ENCODE measurements at regions not wholly inside any gene's neighbourhood (a gene's known extent, or its start where the extent isn't known, plus 50 kb on each side); places are given as distances from the start of the nearest gene placed in this dataset.

- no peak overlapping the region for H2BK5ac ChIP-seq (ENCODE audit: low read length)
- peaks cover 2 to 7% of the 10 kb centered on the region in 2 donors for H3K4me1 ChIP-seq (ENCODE audit: control insufficient read depth in 2 of 2, insufficient read depth in 1 of 2, low read depth in 1 of 2, low read length in 2 of 2)
- H3K23ac ChIP-seq (ENCODE audit: low read depth, low read length, poor library complexity): no peak overlapping the region
- WGBS, 2 donors (ENCODE audit: extremely low coverage in 2 of 2, insufficient read length in 2 of 2, insufficient replicate concordance in 1 of 2): no CpG with 5 or more reads among the region's 1 CpG
- H4K91ac ChIP-seq (ENCODE audit: low read depth, low read length, poor library complexity): no peak overlapping the region
- H3K27ac ChIP-seq (replicated peaks; ENCODE audit: low read length): no peak overlapping the region
- H3K4me3 ChIP-seq (ENCODE audit: low read length in 2 of 2): no peak overlapping the region
- no peak overlapping the region for H2BK120ac ChIP-seq (ENCODE audit: low read depth, low read length)
- H3K14ac ChIP-seq (ENCODE audit: low read length): no peak overlapping the region
- no peak overlapping the region for H2BK15ac ChIP-seq (ENCODE audit: low read length)
- no peak overlapping the region for H3K18ac ChIP-seq (ENCODE audit: low read length)
- H4K8ac ChIP-seq (ENCODE audit: low read depth, low read length): no peak overlapping the region
- DNase-seq (ENCODE audit: low spot score): no peak
- no peaks in the 10 kb centered on the region for H3K79me1 ChIP-seq (ENCODE audit: low read depth, low read length)
- no peaks in the 10 kb centered on the region for H3K9me3 ChIP-seq (replicated peaks in 1 of 2; ENCODE audit: control insufficient read depth in 2 of 2, insufficient read depth in 1 of 2, low read depth in 1 of 2, low read length in 2 of 2)
- no peaks in the 10 kb centered on the region for H3K36me3 ChIP-seq (replicated peaks in 1 of 2; ENCODE audit: control insufficient read depth in 2 of 2, insufficient read depth in 2 of 2, low read length in 2 of 2)
- no peak overlapping the region for H3K9ac ChIP-seq (ENCODE audit: low read depth, low read length, poor library complexity)
- H2AFZ ChIP-seq (ENCODE audit: low read length): no peak overlapping the region
- no peak overlapping the region for H2BK12ac ChIP-seq (ENCODE audit: low read length)
- H3K27me3 ChIP-seq (ENCODE audit: control insufficient read depth in 3 of 3, insufficient read depth in 3 of 3, low read depth in 1 of 3, low read length in 3 of 3): no peaks in the 10 kb centered on the region
- no peak overlapping the region for H3K4me2 ChIP-seq (ENCODE audit: insufficient read depth, low read length, poor library complexity, severe bottlenecking)
- H2AK5ac ChIP-seq (ENCODE audit: low read depth, low read length): no peak overlapping the region
- H3K4ac ChIP-seq (ENCODE audit: low read length): no peak overlapping the region
Measured at GRCh38 chr10:31152421-31153135, 120.9 kb upstream of the ZNF438 start.

- H4K8ac ChIP-seq (ENCODE audit: low read depth, low read length): no peak overlapping the region
- peaks cover 2 to 10% of the 10 kb centered on the region in 2 donors for H3K4me1 ChIP-seq (ENCODE audit: control insufficient read depth in 2 of 2, insufficient read depth in 1 of 2, low read depth in 1 of 2, low read length in 2 of 2)
- H3K23ac ChIP-seq (ENCODE audit: low read depth, low read length, poor library complexity): no peak overlapping the region
- no peak overlapping the region for H2BK120ac ChIP-seq (ENCODE audit: low read depth, low read length)
- no peak overlapping the region for H3K4me3 ChIP-seq (ENCODE audit: low read length in 2 of 2)
- no peak overlapping the region for H2AK5ac ChIP-seq (ENCODE audit: low read depth, low read length)
- no peak for DNase-seq (ENCODE audit: low spot score)
- no peak overlapping the region for H2AFZ ChIP-seq (ENCODE audit: low read length)
- H3K14ac ChIP-seq (ENCODE audit: low read length): no peak overlapping the region
- no peak overlapping the region for H2BK5ac ChIP-seq (ENCODE audit: low read length)
- H3K9me3 ChIP-seq (replicated peaks in 1 of 2; ENCODE audit: control insufficient read depth in 2 of 2, insufficient read depth in 1 of 2, low read depth in 1 of 2, low read length in 2 of 2): no peaks in the 10 kb centered on the region
- H4K91ac ChIP-seq (ENCODE audit: low read depth, low read length, poor library complexity): no peak overlapping the region
- no peaks in the 10 kb centered on the region for H3K27me3 ChIP-seq (ENCODE audit: control insufficient read depth in 3 of 3, insufficient read depth in 3 of 3, low read depth in 1 of 3, low read length in 3 of 3)
- H3K4ac ChIP-seq (ENCODE audit: low read length): no peak overlapping the region
- H3K4me2 ChIP-seq (ENCODE audit: insufficient read depth, low read length, poor library complexity, severe bottlenecking): no peak overlapping the region
- no peak overlapping the region for H3K27ac ChIP-seq (replicated peaks; ENCODE audit: low read length)
- H3K9ac ChIP-seq (ENCODE audit: low read depth, low read length, poor library complexity): no peak overlapping the region
- no peak overlapping the region for H2BK15ac ChIP-seq (ENCODE audit: low read length)
- H2BK12ac ChIP-seq (ENCODE audit: low read length): no peak overlapping the region
- no peaks in the 10 kb centered on the region for H3K36me3 ChIP-seq (replicated peaks in 1 of 2; ENCODE audit: control insufficient read depth in 2 of 2, insufficient read depth in 2 of 2, low read length in 2 of 2)
- H3K79me1 ChIP-seq (ENCODE audit: low read depth, low read length): no peaks in the 10 kb centered on the region
- no peak overlapping the region for H3K18ac ChIP-seq (ENCODE audit: low read length)
- WGBS, 2 donors (ENCODE audit: extremely low coverage in 2 of 2, insufficient read length in 2 of 2, insufficient replicate concordance in 1 of 2): no CpG with 5 or more reads among the region's 7 CpGs
Measured at GRCh38 chr10:31153161-31153560, 121.5 kb upstream of the ZNF438 start.

GRCh38 chr10:31153692-31154091 is 122.0 kb upstream of the ZNF438 start:
- no peak overlapping the region for H2BK15ac ChIP-seq (ENCODE audit: low read length)
- DNase-seq (ENCODE audit: low spot score): no peak
- no peak overlapping the region for H3K4ac ChIP-seq (ENCODE audit: low read length)
- H3K18ac ChIP-seq (ENCODE audit: low read length): no peak overlapping the region
- H2BK5ac ChIP-seq (ENCODE audit: low read length): no peak overlapping the region
- H2BK12ac ChIP-seq (ENCODE audit: low read length): no peak overlapping the region
- no peak overlapping the region for H4K8ac ChIP-seq (ENCODE audit: low read depth, low read length)
- no peaks in the 10 kb centered on the region for H3K36me3 ChIP-seq (replicated peaks in 1 of 2; ENCODE audit: control insufficient read depth in 2 of 2, insufficient read depth in 2 of 2, low read length in 2 of 2)
- no peak overlapping the region for H2BK120ac ChIP-seq (ENCODE audit: low read depth, low read length)
- no peaks in the 10 kb centered on the region for H3K79me1 ChIP-seq (ENCODE audit: low read depth, low read length)
- H2AK5ac ChIP-seq (ENCODE audit: low read depth, low read length): peak overlapping the region; percentile 72
- no peak overlapping the region for H3K14ac ChIP-seq (ENCODE audit: low read length)
- no peaks in the 10 kb centered on the region for H3K27me3 ChIP-seq (ENCODE audit: control insufficient read depth in 3 of 3, insufficient read depth in 3 of 3, low read depth in 1 of 3, low read length in 3 of 3)
- no peak overlapping the region for H3K4me2 ChIP-seq (ENCODE audit: insufficient read depth, low read length, poor library complexity, severe bottlenecking)
- H3K9me3 ChIP-seq (replicated peaks in 1 of 2; ENCODE audit: control insufficient read depth in 2 of 2, insufficient read depth in 1 of 2, low read depth in 1 of 2, low read length in 2 of 2): no peaks in the 10 kb centered on the region
- peaks cover 2 to 10% of the 10 kb centered on the region in 2 donors for H3K4me1 ChIP-seq (ENCODE audit: control insufficient read depth in 2 of 2, insufficient read depth in 1 of 2, low read depth in 1 of 2, low read length in 2 of 2)
- WGBS, 2 donors (ENCODE audit: extremely low coverage in 2 of 2, insufficient read length in 2 of 2, insufficient replicate concordance in 1 of 2): no CpG with 5 or more reads among the region's 8 CpGs
- peak overlapping the region; percentile 78 for H4K91ac ChIP-seq (ENCODE audit: low read depth, low read length, poor library complexity)
- H3K9ac ChIP-seq (ENCODE audit: low read depth, low read length, poor library complexity): no peak overlapping the region
- H3K27ac ChIP-seq (replicated peaks; ENCODE audit: low read length): no peak overlapping the region
- no peak overlapping the region for H3K4me3 ChIP-seq (ENCODE audit: low read length in 2 of 2)
- no peak overlapping the region for H3K23ac ChIP-seq (ENCODE audit: low read depth, low read length, poor library complexity)
- H2AFZ ChIP-seq (ENCODE audit: low read length): no peak overlapping the region

- no peak overlapping the region for H3K14ac ChIP-seq (ENCODE audit: low read length)
- no peak overlapping the region for H3K9ac ChIP-seq (ENCODE audit: low read depth, low read length, poor library complexity)
- H3K27ac ChIP-seq (replicated peaks; ENCODE audit: low read length): no peak overlapping the region
- no peak overlapping the region for H3K4me3 ChIP-seq (ENCODE audit: low read length in 2 of 2)
- H3K4me2 ChIP-seq (ENCODE audit: insufficient read depth, low read length, poor library complexity, severe bottlenecking): no peak overlapping the region
- H3K23ac ChIP-seq (ENCODE audit: low read depth, low read length, poor library complexity): no peak overlapping the region
- no CpG with 5 or more reads among the region's 3 CpGs for WGBS, 2 donors (ENCODE audit: extremely low coverage in 2 of 2, insufficient read length in 2 of 2, insufficient replicate concordance in 1 of 2)
- H2AFZ ChIP-seq (ENCODE audit: low read length): no peak overlapping the region
- no peak overlapping the region for H3K18ac ChIP-seq (ENCODE audit: low read length)
- no peak overlapping the region for H4K91ac ChIP-seq (ENCODE audit: low read depth, low read length, poor library complexity)
- H3K4me1 ChIP-seq (ENCODE audit: control insufficient read depth in 2 of 2, insufficient read depth in 1 of 2, low read depth in 1 of 2, low read length in 2 of 2): peaks cover 2 to 10% of the 10 kb centered on the region in 2 donors
- no peak overlapping the region for H2BK120ac ChIP-seq (ENCODE audit: low read depth, low read length)
- H3K4ac ChIP-seq (ENCODE audit: low read length): no peak overlapping the region
- H2BK5ac ChIP-seq (ENCODE audit: low read length): no peak overlapping the region
- H3K27me3 ChIP-seq (ENCODE audit: control insufficient read depth in 3 of 3, insufficient read depth in 3 of 3, low read depth in 1 of 3, low read length in 3 of 3): no peaks in the 10 kb centered on the region
- no peaks in the 10 kb centered on the region for H3K79me1 ChIP-seq (ENCODE audit: low read depth, low read length)
- H3K9me3 ChIP-seq (replicated peaks in 1 of 2; ENCODE audit: control insufficient read depth in 2 of 2, insufficient read depth in 1 of 2, low read depth in 1 of 2, low read length in 2 of 2): no peaks in the 10 kb centered on the region
- H2BK12ac ChIP-seq (ENCODE audit: low read length): no peak overlapping the region
- H2BK15ac ChIP-seq (ENCODE audit: low read length): no peak overlapping the region
- DNase-seq (ENCODE audit: low spot score): no peak
- H4K8ac ChIP-seq (ENCODE audit: low read depth, low read length): no peak overlapping the region
- H3K36me3 ChIP-seq (replicated peaks in 1 of 2; ENCODE audit: control insufficient read depth in 2 of 2, insufficient read depth in 2 of 2, low read length in 2 of 2): no peaks in the 10 kb centered on the region
- no peak overlapping the region for H2AK5ac ChIP-seq (ENCODE audit: low read depth, low read length)
Measured at GRCh38 chr10:31154996-31155395, 123.3 kb upstream of the ZNF438 start.
